ENCODE measurements at regions not wholly inside any gene's neighbourhood (a gene's known extent, or its start where the extent isn't known, plus 50 kb on each side); places are given as distances from the start of the nearest gene placed in this dataset.

DNA sequence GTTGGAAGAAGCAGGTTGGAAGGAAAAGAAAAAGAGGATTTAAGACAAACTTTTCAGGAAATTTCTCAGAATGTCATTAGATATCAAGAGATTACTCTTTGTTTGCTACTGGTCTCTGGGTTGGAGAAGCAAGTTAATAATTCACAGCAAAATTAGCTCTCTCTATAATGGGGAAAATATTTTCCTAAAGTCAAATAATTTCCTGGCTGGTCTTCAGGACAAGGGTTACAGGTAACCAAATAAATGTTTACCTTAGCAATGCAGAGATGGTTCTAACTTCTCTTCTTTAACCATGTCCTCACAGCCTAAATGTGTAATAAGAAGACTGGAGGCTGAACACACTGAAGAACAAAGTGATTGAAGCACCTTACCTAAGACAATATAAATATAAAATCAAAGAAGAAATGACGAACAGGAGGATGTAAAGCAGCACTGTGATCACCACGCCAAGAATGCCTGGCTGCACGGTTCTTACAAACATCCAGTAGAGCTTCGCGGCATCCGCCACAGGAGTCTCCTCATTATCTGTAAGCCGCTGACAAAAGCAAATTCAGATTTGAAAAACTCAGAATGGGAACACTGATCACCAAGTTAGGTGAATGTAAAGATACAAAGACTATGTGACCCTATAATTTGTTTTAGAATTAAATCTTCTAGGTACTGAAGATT is 717.5 kb downstream of the TFAP2A start:
- Mint-ChIP-seq H3K4me1 (no peaks in the 10 kb centered on the region), H3K36me3 (ENCODE audit: insufficient read depth in 1 of 3, low read depth in 3 of 3) (peaks cover 0 to 1% (median 0%) of the 10 kb centered on the region in 3 experiments; a peak in 2 of 7 replicates)

More for the DNA sequence above, 717.5 kb downstream of the TFAP2A start:
- Histone ChIP-seq H3K9ac (ENCODE audit: extremely low read depth, insufficient read length, low read length) (no peak overlapping the region), H3K4me2 (ENCODE audit: insufficient read depth, insufficient read length, low read length) (no peak overlapping the region), H3K27ac (ENCODE audit: insufficient read length, low read depth, low read length) (no peak overlapping the region), H2AK5ac (ENCODE audit: insufficient read length, low read length) (no peak overlapping the region), H3K79me1 (ENCODE audit: insufficient read depth, low read depth, low read length, poor library complexity, severe bottlenecking) (no peaks in the 10 kb centered on the region), H2BK12ac (ENCODE audit: insufficient read length, low read depth, low read length) (no peak overlapping the region), H2BK5ac (ENCODE audit: insufficient read length, low read length) (no peak overlapping the region), H4K20me1 (ENCODE audit: control insufficient read depth, insufficient read depth, insufficient read length) (no peaks in the 10 kb centered on the region), H3K27me3 (ENCODE audit: insufficient read depth, low read length) (no peaks in the 10 kb centered on the region), H3T11ph (ENCODE audit: low read length) (no peak overlapping the region), H4K91ac (ENCODE audit: insufficient read length, low read depth, low read length) (no peak overlapping the region), H3K9me3 (ENCODE audit: control insufficient read depth, low read depth, low read length) (no peaks in the 10 kb centered on the region), H3K23me2 (ENCODE audit: insufficient read length, low read depth, low read length, poor library complexity, severe bottlenecking) (no peaks in the 10 kb centered on the region), H4K8ac (replicated peaks; ENCODE audit: insufficient read length, low read depth, low read length) (no peak overlapping the region), H4K5ac (ENCODE audit: insufficient read length, low read depth, low read length) (no peak overlapping the region), H2BK20ac (ENCODE audit: low read depth, low read length, poor library complexity, severe bottlenecking) (no peak overlapping the region), H3K79me2 (ENCODE audit: insufficient read depth, low read length) (no peaks in the 10 kb centered on the region), H3K56ac (ENCODE audit: insufficient read length, low read depth, low read length) (no peak overlapping the region), H3K23ac (ENCODE audit: insufficient read length, low read depth, low read length) (no peak overlapping the region), H2BK15ac (ENCODE audit: low read depth, low read length) (no peak overlapping the region), H2BK120ac (ENCODE audit: low read depth, low read length, poor library complexity, severe bottlenecking) (no peak overlapping the region), H3K18ac (ENCODE audit: insufficient read length, low read depth, low read length) (no peak overlapping the region), H2AFZ (ENCODE audit: low read length) (no peak overlapping the region), H3K14ac (ENCODE audit: insufficient read depth, low read length) (no peak overlapping the region), H3K4ac (ENCODE audit: low read depth, low read length) (no peak overlapping the region), H3K4me1 (ENCODE audit: insufficient read depth, low read length) (no peaks in the 10 kb centered on the region)
- TF ChIP-seq, protein P1, sequence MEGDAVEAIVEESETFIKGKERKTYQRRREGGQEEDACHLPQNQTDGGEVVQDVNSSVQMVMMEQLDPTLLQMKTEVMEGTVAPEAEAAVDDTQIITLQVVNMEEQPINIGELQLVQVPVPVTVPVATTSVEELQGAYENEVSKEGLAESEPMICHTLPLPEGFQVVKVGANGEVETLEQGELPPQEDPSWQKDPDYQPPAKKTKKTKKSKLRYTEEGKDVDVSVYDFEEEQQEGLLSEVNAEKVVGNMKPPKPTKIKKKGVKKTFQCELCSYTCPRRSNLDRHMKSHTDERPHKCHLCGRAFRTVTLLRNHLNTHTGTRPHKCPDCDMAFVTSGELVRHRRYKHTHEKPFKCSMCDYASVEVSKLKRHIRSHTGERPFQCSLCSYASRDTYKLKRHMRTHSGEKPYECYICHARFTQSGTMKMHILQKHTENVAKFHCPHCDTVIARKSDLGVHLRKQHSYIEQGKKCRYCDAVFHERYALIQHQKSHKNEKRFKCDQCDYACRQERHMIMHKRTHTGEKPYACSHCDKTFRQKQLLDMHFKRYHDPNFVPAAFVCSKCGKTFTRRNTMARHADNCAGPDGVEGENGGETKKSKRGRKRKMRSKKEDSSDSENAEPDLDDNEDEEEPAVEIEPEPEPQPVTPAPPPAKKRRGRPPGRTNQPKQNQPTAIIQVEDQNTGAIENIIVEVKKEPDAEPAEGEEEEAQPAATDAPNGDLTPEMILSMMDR (conservative IDR thresholded peaks at IDR 0.05): no peak
- Mint-ChIP-seq H3K27ac (no peak overlapping the region), H3K9me3 (peaks cover 0 to 2% of the 10 kb centered on the region in 2 experiments; a peak in 2 of 5 replicates), H3K4me3 (no peak overlapping the region), H3K27me3 (ENCODE audit: low read depth) (no peaks in the 10 kb centered on the region)
- WGBS (ENCODE audit: extremely low coverage, insufficient read length, low lambda C conversion rate): no CpG with 5 or more reads among the region's 7 CpGs
- no peak for DNase-seq

Data from H9 (cell line).